Liver (tissue), 8 donors: ENCODE measurements at regions not wholly inside any gene's neighbourhood (a gene's known extent, or its start where the extent isn't known, plus 50 kb on each side); places are given as distances from the start of the nearest gene placed in this dataset.

Experiments used
- DNase-seq: peaks from one replicate; pipeline ENCODE4 v3.0.0-alpha.2; 2017; ENCODE audit warnings: low spot score
- H3K27ac ChIP-seq, 2 donors: one replicate each; pipeline ENCODE4 v1.7.0; 2013; ENCODE audit warnings: inconsistent platforms in 2 of 2, low read length in 2 of 2, control low read depth in 1 of 2, low read depth in 1 of 2, mild to moderate bottlenecking in 1 of 2
- H3K27me3 ChIP-seq, 4 donors: one replicate each; pipeline versions ENCODE4 v1.6.1 to v1.7.0; 2013; ENCODE audit warnings: low read length in 3 of 4, inconsistent platforms in 1 of 4, mild to moderate bottlenecking in 1 of 4, moderate library complexity in 1 of 4; ENCODE audit not compliant: control insufficient read depth in 4 of 4, insufficient read depth in 4 of 4
- H3K36me3 ChIP-seq, 4 donors: one replicate each; pipeline versions ENCODE4 v1.6.1 to v1.7.0; 2013; ENCODE audit warnings: low read length in 3 of 4, mild to moderate bottlenecking in 3 of 4, low read depth in 1 of 4, moderate library complexity in 1 of 4; ENCODE audit not compliant: control insufficient read depth in 4 of 4, insufficient read depth in 3 of 4
- H3K4me1 ChIP-seq, 4 donors: one replicate each; pipeline versions ENCODE4 v1.6.1 to v1.7.0; 2013; ENCODE audit warnings: low read length in 3 of 4, mild to moderate bottlenecking in 3 of 4, moderate library complexity in 1 of 4; ENCODE audit not compliant: control insufficient read depth in 4 of 4, insufficient read depth in 4 of 4
- H3K4me3 ChIP-seq, 3 donors: one replicate each; pipeline versions ENCODE4 v1.6.1 to v1.7.0; 2013; ENCODE audit warnings: low read length in 3 of 3, control low read depth in 1 of 3, low read depth in 1 of 3, mild to moderate bottlenecking in 1 of 3
- H3K9ac ChIP-seq, 2 donors: one replicate each; pipeline ENCODE4 v1.7.0; 2013; ENCODE audit warnings: low read length in 2 of 2, mild to moderate bottlenecking in 2 of 2, moderate library complexity in 2 of 2, control low read depth in 1 of 2, low read depth in 1 of 2
- H3K9me3 ChIP-seq, 4 donors: one replicate each; pipeline versions ENCODE4 v1.6.1 to v1.7.0; 2013; ENCODE audit warnings: low read length in 3 of 4; ENCODE audit not compliant: control insufficient read depth in 4 of 4
- CTCF ChIP-seq: fragments of 150-350 bp; IDR thresholded peaks from 2 replicates; pipeline ENCODE4 v1.5.1; 2017; ENCODE audit warnings: improper control_type of control experiment, low read depth, low read length; ENCODE audit not compliant: missing input control
- FOXA2 ChIP-seq: IDR thresholded peaks from 2 replicates; pipeline ENCODE4 v1.6.1; 2016; ENCODE audit warnings: antibody characterized with exemption
- GABPA ChIP-seq, 2 donors: IDR thresholded peaks in 1 of 2; conservative IDR thresholded peaks in 1 of 2; 2 replicates each; pipeline ENCODE4 v1.6.1; 2016; ENCODE audit warnings: antibody characterized with exemption in 2 of 2, mild to moderate bottlenecking in 1 of 2, moderate library complexity in 1 of 2
- JUND ChIP-seq, 2 donors: IDR thresholded peaks; 2 replicates each; pipeline ENCODE4 v1.6.1; 2016; ENCODE audit warnings: antibody characterized with exemption in 2 of 2
- NR2F2 ChIP-seq: IDR thresholded peaks from 2 replicates; pipeline ENCODE4 v1.6.1; 2016; ENCODE audit warnings: antibody characterized with exemption
- RAD21 ChIP-seq, 2 donors: IDR thresholded peaks; 2 replicates each; pipeline ENCODE4 v1.6.1; 2016; ENCODE audit warnings: antibody characterized with exemption in 2 of 2, mild to moderate bottlenecking in 2 of 2
- RXRA ChIP-seq, 2 donors: IDR thresholded peaks; 2 replicates each; pipeline ENCODE4 v1.6.1; 2017 to 2018; ENCODE audit warnings: antibody characterized with exemption in 2 of 2, mild to moderate bottlenecking in 1 of 2
- SP1 ChIP-seq: IDR thresholded peaks from 2 replicates; pipeline ENCODE4 v1.6.1; 2018; ENCODE audit warnings: antibody characterized with exemption, mild to moderate bottlenecking
- ZBTB33 ChIP-seq: IDR thresholded peaks from 2 replicates; pipeline ENCODE4 v1.6.1; 2016; ENCODE audit warnings: antibody characterized with exemption
- WGBS: extraction: QIAGEN DNeasy Blood & Tissue Kit; methylation state at CpG from one replicate; pipeline ENCODE4 v1.1.7; 2013; 5-methylcytosine and 5-hydroxymethylcytosine counted together
- TF ChIP-seq, protein P1 (sequence below): IDR thresholded peaks from 2 replicates; pipeline ENCODE4 v1.6.1; 2016; ENCODE audit warnings: antibody characterized with exemption, mild to moderate bottlenecking
- TF ChIP-seq, protein P2 (sequence below): IDR thresholded peaks from 2 replicates; pipeline ENCODE4 v1.6.1; 2016; ENCODE audit warnings: antibody characterized with exemption
- donor health status: healthy.
- donor health status: healthy.
- donor health status: healthy.
- donor health status: healthy.
- donor health status: healthy.

GRCh38 chr11:21933095-21933494, 259.8 kb upstream of the ANO5 start:
- no peaks in the 10 kb centered on the region for H3K9me3 ChIP-seq

GRCh38 chr11:21944577-21944976, 248.3 kb upstream of the ANO5 start:
- no peaks in the 10 kb centered on the region for H3K9me3 ChIP-seq
- 67% methylated on average over 4 of the region's 4 CpGs for WGBS
- peak; percentile 52 for TF ChIP-seq NR2F2
- peak in 1 of 2 donors; percentile 4 for TF ChIP-seq RAD21 (IDR thresholded peaks at IDR 0.05)
- TF ChIP-seq, protein P1, sequence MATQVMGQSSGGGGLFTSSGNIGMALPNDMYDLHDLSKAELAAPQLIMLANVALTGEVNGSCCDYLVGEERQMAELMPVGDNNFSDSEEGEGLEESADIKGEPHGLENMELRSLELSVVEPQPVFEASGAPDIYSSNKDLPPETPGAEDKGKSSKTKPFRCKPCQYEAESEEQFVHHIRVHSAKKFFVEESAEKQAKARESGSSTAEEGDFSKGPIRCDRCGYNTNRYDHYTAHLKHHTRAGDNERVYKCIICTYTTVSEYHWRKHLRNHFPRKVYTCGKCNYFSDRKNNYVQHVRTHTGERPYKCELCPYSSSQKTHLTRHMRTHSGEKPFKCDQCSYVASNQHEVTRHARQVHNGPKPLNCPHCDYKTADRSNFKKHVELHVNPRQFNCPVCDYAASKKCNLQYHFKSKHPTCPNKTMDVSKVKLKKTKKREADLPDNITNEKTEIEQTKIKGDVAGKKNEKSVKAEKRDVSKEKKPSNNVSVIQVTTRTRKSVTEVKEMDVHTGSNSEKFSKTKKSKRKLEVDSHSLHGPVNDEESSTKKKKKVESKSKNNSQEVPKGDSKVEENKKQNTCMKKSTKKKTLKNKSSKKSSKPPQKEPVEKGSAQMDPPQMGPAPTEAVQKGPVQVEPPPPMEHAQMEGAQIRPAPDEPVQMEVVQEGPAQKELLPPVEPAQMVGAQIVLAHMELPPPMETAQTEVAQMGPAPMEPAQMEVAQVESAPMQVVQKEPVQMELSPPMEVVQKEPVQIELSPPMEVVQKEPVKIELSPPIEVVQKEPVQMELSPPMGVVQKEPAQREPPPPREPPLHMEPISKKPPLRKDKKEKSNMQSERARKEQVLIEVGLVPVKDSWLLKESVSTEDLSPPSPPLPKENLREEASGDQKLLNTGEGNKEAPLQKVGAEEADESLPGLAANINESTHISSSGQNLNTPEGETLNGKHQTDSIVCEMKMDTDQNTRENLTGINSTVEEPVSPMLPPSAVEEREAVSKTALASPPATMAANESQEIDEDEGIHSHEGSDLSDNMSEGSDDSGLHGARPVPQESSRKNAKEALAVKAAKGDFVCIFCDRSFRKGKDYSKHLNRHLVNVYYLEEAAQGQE = no peak
- peak; percentile 32 for TF ChIP-seq SP1
- peak in 1 of 2 donors; percentile 56 for TF ChIP-seq JUND (IDR thresholded peaks at IDR 0.05)
- TF ChIP-seq, protein P2, sequence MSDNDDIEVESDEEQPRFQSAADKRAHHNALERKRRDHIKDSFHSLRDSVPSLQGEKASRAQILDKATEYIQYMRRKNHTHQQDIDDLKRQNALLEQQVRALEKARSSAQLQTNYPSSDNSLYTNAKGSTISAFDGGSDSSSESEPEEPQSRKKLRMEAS = peak; percentile 8
- H3K4me1 ChIP-seq = no peaks in the 10 kb centered on the region
- no peaks in the 10 kb centered on the region for H3K27me3 ChIP-seq
- H3K36me3 ChIP-seq = no peaks in the 10 kb centered on the region
- no peak for DNase-seq
- H3K9ac ChIP-seq = no peak overlapping the region
- H3K4me3 ChIP-seq = no peak overlapping the region
- H3K27ac ChIP-seq = no peak overlapping the region

More at GRCh38 chr11:21933095-21933494, 259.8 kb upstream of the ANO5 start:
- WGBS = 25% methylated on average over 1 of the region's 1 CpG
- H3K9ac ChIP-seq = no peak overlapping the region
- no peaks in the 10 kb centered on the region for H3K36me3 ChIP-seq
- TF ChIP-seq CTCF (peak; percentile 53), GABPA (IDR thresholded peaks at IDR 0.05 in 1 of 2, conservative IDR thresholded peaks at IDR 0.05 in 1 of 2) (no peak), RAD21 (IDR thresholded peaks at IDR 0.05) (peak; percentile 88 to 90)
- no peak overlapping the region for H3K4me3 ChIP-seq
- DNase-seq = no peak
- no peaks in the 10 kb centered on the region for H3K4me1 ChIP-seq
- no peaks in the 10 kb centered on the region for H3K27me3 ChIP-seq
- H3K27ac ChIP-seq = no peak overlapping the region

- Histone ChIP-seq H3K36me3 (no peaks in the 10 kb centered on the region), H3K27ac (no peak overlapping the region), H3K9me3 (no peaks in the 10 kb centered on the region), H3K27me3 (no peaks in the 10 kb centered on the region), H3K4me1 (no peaks in the 10 kb centered on the region), H3K9ac (no peak overlapping the region), H3K4me3 (no peak overlapping the region)
- TF ChIP-seq, protein P2 = no peak
- TF ChIP-seq ZBTB33 (no peak), RXRA (IDR thresholded peaks at IDR 0.05) (no peak), RAD21 (IDR thresholded peaks at IDR 0.05) (no peak), CTCF (no peak), FOXA2 (no peak), GABPA (IDR thresholded peaks at IDR 0.05 in 1 of 2, conservative IDR thresholded peaks at IDR 0.05 in 1 of 2) (no peak), NR2F2 (no peak), JUND (IDR thresholded peaks at IDR 0.05) (no peak)
- WGBS = 45% methylated on average over 1 of the region's 1 CpG
- DNase-seq = no peak
Measured at GRCh38 chr11:21948876-21949275, 244.0 kb upstream of the ANO5 start.
